Liver (tissue), 8 donors: ENCODE measurements at regions not wholly inside any gene's neighbourhood (a gene's known extent, or its start where the extent isn't known, plus 50 kb on each side); places are given as distances from the start of the nearest gene placed in this dataset.

Experiments used
- DNase-seq: peaks from one replicate; pipeline ENCODE4 v3.0.0-alpha.2; 2017; ENCODE audit warnings: low spot score
- H3K27ac ChIP-seq, 2 donors: one replicate each; pipeline ENCODE4 v1.7.0; 2013; ENCODE audit warnings: inconsistent platforms in 2 of 2, low read length in 2 of 2, control low read depth in 1 of 2, low read depth in 1 of 2, mild to moderate bottlenecking in 1 of 2
- H3K27me3 ChIP-seq, 4 donors: one replicate each; pipeline versions ENCODE4 v1.6.1 to v1.7.0; 2013; ENCODE audit warnings: low read length in 3 of 4, inconsistent platforms in 1 of 4, mild to moderate bottlenecking in 1 of 4, moderate library complexity in 1 of 4; ENCODE audit not compliant: control insufficient read depth in 4 of 4, insufficient read depth in 4 of 4
- H3K36me3 ChIP-seq, 4 donors: one replicate each; pipeline versions ENCODE4 v1.6.1 to v1.7.0; 2013; ENCODE audit warnings: low read length in 3 of 4, mild to moderate bottlenecking in 3 of 4, low read depth in 1 of 4, moderate library complexity in 1 of 4; ENCODE audit not compliant: control insufficient read depth in 4 of 4, insufficient read depth in 3 of 4
- H3K4me1 ChIP-seq, 4 donors: one replicate each; pipeline versions ENCODE4 v1.6.1 to v1.7.0; 2013; ENCODE audit warnings: low read length in 3 of 4, mild to moderate bottlenecking in 3 of 4, moderate library complexity in 1 of 4; ENCODE audit not compliant: control insufficient read depth in 4 of 4, insufficient read depth in 4 of 4
- H3K4me3 ChIP-seq, 3 donors: one replicate each; pipeline versions ENCODE4 v1.6.1 to v1.7.0; 2013; ENCODE audit warnings: low read length in 3 of 3, control low read depth in 1 of 3, low read depth in 1 of 3, mild to moderate bottlenecking in 1 of 3
- H3K9ac ChIP-seq, 2 donors: one replicate each; pipeline ENCODE4 v1.7.0; 2013; ENCODE audit warnings: low read length in 2 of 2, mild to moderate bottlenecking in 2 of 2, moderate library complexity in 2 of 2, control low read depth in 1 of 2, low read depth in 1 of 2
- H3K9me3 ChIP-seq, 4 donors: one replicate each; pipeline versions ENCODE4 v1.6.1 to v1.7.0; 2013; ENCODE audit warnings: low read length in 3 of 4; ENCODE audit not compliant: control insufficient read depth in 4 of 4
- EGR1 ChIP-seq, 2 donors: IDR thresholded peaks; 2 replicates each; pipeline ENCODE4 v1.6.1; 2016 to 2018; ENCODE audit warnings: antibody characterized with exemption in 2 of 2, low read depth in 2 of 2
- FOXA1 ChIP-seq: IDR thresholded peaks from 2 replicates; pipeline ENCODE4 v1.6.1; 2016; ENCODE audit warnings: antibody characterized with exemption
- GABPA ChIP-seq, 2 donors: IDR thresholded peaks in 1 of 2; conservative IDR thresholded peaks in 1 of 2; 2 replicates each; pipeline ENCODE4 v1.6.1; 2016; ENCODE audit warnings: antibody characterized with exemption in 2 of 2, mild to moderate bottlenecking in 1 of 2, moderate library complexity in 1 of 2
- HNF4A ChIP-seq, 2 donors: conservative IDR thresholded peaks; 2 replicates each; pipeline ENCODE4 v1.6.1; 2016; ENCODE audit warnings: antibody characterized with exemption in 2 of 2, mild to moderate bottlenecking in 2 of 2
- HNF4G ChIP-seq: IDR thresholded peaks from 2 replicates; pipeline ENCODE4 v1.6.1; 2016; ENCODE audit warnings: antibody characterized with exemption
- JUND ChIP-seq, 2 donors: IDR thresholded peaks; 2 replicates each; pipeline ENCODE4 v1.6.1; 2016; ENCODE audit warnings: antibody characterized with exemption in 2 of 2
- MAX ChIP-seq: IDR thresholded peaks from 2 replicates; pipeline ENCODE4 v1.6.1; 2016; ENCODE audit warnings: antibody characterized with exemption
- NR2F2 ChIP-seq: IDR thresholded peaks from 2 replicates; pipeline ENCODE4 v1.6.1; 2016; ENCODE audit warnings: antibody characterized with exemption
- RAD21 ChIP-seq, 2 donors: IDR thresholded peaks; 2 replicates each; pipeline ENCODE4 v1.6.1; 2016; ENCODE audit warnings: antibody characterized with exemption in 2 of 2, mild to moderate bottlenecking in 2 of 2
- RXRA ChIP-seq, 2 donors: IDR thresholded peaks; 2 replicates each; pipeline ENCODE4 v1.6.1; 2017 to 2018; ENCODE audit warnings: antibody characterized with exemption in 2 of 2, mild to moderate bottlenecking in 1 of 2
- SP1 ChIP-seq: IDR thresholded peaks from 2 replicates; pipeline ENCODE4 v1.6.1; 2018; ENCODE audit warnings: antibody characterized with exemption, mild to moderate bottlenecking
- TAF1 ChIP-seq: conservative IDR thresholded peaks from 2 replicates; pipeline ENCODE4 v1.6.1; 2016; ENCODE audit warnings: antibody characterized with exemption, mild to moderate bottlenecking
- YY1 ChIP-seq: IDR thresholded peaks from 2 replicates; pipeline ENCODE4 v1.6.1; 2016; ENCODE audit warnings: antibody characterized with exemption, mild to moderate bottlenecking
- ZBTB33 ChIP-seq: IDR thresholded peaks from 2 replicates; pipeline ENCODE4 v1.6.1; 2016; ENCODE audit warnings: antibody characterized with exemption
- WGBS: extraction: QIAGEN DNeasy Blood & Tissue Kit; methylation state at CpG from one replicate; pipeline ENCODE4 v1.1.7; 2013; 5-methylcytosine and 5-hydroxymethylcytosine counted together
- TF ChIP-seq, protein P1 (sequence below): IDR thresholded peaks from 2 replicates; pipeline ENCODE4 v1.6.1; 2016; ENCODE audit warnings: antibody characterized with exemption, mild to moderate bottlenecking
- TF ChIP-seq, protein P2 (sequence below): IDR thresholded peaks from 2 replicates; pipeline ENCODE4 v1.6.1; 2016; ENCODE audit warnings: antibody characterized with exemption
- TF ChIP-seq, protein P3 (sequence below): fragments of 150-350 bp; IDR thresholded peaks from 2 replicates; pipeline ENCODE4 v1.5.1; 2017; ENCODE audit warnings: improper control_type of control experiment, low read depth, low read length; ENCODE audit not compliant: missing input control
- donor health status: healthy.
- donor health status: healthy.
- donor health status: healthy.
- donor health status: healthy.
- donor health status: healthy.

DNA sequence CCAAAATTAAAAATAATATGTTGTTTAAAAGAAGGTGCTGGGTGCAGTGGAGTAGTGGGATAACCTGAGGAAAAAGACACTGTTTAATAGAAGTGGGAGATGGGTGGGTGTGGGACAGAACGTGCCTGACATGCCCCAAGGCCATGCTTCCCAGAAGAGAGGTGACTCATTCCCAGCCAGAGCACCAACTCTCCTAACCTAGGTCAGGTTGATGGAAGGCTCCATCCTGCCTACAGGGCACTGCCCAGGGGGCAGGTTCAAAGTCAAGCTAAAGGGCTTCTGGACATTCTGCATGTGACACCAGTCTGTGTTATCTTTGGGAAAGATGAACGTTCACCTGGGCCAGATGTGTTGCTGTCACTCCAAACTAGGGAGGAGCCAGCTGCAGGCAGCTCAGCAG, 453.1 kb downstream of the SOX6 start (continued):
- TF ChIP-seq, protein P1, sequence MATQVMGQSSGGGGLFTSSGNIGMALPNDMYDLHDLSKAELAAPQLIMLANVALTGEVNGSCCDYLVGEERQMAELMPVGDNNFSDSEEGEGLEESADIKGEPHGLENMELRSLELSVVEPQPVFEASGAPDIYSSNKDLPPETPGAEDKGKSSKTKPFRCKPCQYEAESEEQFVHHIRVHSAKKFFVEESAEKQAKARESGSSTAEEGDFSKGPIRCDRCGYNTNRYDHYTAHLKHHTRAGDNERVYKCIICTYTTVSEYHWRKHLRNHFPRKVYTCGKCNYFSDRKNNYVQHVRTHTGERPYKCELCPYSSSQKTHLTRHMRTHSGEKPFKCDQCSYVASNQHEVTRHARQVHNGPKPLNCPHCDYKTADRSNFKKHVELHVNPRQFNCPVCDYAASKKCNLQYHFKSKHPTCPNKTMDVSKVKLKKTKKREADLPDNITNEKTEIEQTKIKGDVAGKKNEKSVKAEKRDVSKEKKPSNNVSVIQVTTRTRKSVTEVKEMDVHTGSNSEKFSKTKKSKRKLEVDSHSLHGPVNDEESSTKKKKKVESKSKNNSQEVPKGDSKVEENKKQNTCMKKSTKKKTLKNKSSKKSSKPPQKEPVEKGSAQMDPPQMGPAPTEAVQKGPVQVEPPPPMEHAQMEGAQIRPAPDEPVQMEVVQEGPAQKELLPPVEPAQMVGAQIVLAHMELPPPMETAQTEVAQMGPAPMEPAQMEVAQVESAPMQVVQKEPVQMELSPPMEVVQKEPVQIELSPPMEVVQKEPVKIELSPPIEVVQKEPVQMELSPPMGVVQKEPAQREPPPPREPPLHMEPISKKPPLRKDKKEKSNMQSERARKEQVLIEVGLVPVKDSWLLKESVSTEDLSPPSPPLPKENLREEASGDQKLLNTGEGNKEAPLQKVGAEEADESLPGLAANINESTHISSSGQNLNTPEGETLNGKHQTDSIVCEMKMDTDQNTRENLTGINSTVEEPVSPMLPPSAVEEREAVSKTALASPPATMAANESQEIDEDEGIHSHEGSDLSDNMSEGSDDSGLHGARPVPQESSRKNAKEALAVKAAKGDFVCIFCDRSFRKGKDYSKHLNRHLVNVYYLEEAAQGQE = no peak
- TF ChIP-seq RAD21 (IDR thresholded peaks at IDR 0.05) = no peak
- TF ChIP-seq FOXA1 = no peak
- TF ChIP-seq, protein P2, sequence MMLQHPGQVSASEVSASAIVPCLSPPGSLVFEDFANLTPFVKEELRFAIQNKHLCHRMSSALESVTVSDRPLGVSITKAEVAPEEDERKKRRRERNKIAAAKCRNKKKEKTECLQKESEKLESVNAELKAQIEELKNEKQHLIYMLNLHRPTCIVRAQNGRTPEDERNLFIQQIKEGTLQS = no peak
- no peak for TF ChIP-seq MAX
- no peak for TF ChIP-seq JUND (IDR thresholded peaks at IDR 0.05)
- peak in 1 of 2 donors; percentile 58 for TF ChIP-seq RXRA (IDR thresholded peaks at IDR 0.05)

DNA sequence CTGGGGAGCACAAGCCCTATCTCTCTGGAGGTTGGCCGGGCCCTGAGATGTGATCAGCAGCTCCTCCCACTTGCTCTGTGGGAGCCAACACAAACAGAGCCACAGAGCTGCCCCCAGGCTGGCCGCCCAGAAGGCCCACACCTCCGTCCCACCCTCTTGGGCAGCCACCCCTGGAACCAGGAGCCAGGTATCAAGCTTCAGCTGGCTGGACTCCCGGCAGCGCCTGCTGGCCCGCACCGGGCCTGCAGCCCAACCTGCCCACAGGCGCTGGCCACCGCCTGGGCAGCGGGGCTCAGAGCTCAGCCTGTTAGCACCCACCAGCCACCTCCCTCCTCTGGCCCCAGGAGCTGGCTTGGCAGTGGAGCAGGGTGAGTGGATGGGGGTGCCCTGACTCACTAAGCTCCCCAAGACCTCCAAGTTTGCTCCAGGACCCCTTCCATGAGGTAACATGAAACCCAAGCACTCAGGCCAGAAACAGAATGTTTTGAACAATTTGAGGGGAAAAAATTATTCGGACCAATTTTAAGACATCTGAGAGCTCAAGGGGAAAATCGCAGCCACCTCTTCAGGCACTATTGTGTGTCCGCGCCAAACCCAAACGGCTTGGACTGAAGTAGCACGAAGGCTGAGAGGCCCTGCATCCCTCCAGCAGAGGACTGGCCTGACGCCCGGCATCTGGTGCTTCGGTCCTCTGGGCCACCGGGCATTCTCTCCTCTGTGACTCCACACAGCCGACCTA, 450.8 kb downstream of the SOX6 start:
- Histone ChIP-seq H3K27ac (no peak overlapping the region), H3K9ac (no peak overlapping the region), H3K4me3 (no peak overlapping the region), H3K36me3 (no peaks in the 10 kb centered on the region), H3K4me1 (no peaks in the 10 kb centered on the region), H3K27me3 (no peaks in the 10 kb centered on the region), H3K9me3 (no peaks in the 10 kb centered on the region)
- no peak for DNase-seq
- 89% methylated on average over 21 of the region's 21 CpGs for whole genome bisulfite sequencing
- TF ChIP-seq NR2F2 = no peak

GRCh38 chr11:15906481-15907035, 449.8 kb downstream of the SOX6 start:
- no peak for DNase-seq
- TF ChIP-seq YY1 (no peak), RXRA (IDR thresholded peaks at IDR 0.05) (no peak), HNF4A (conservative IDR thresholded peaks at IDR 0.05) (no peak), SP1 (no peak), JUND (IDR thresholded peaks at IDR 0.05) (no peak), ZBTB33 (no peak), EGR1 (IDR thresholded peaks at IDR 0.05; ENCODE audit: low read depth in 2 of 2) (no peak), RAD21 (IDR thresholded peaks at IDR 0.05) (no peak), GABPA (IDR thresholded peaks at IDR 0.05 in 1 of 2, conservative IDR thresholded peaks at IDR 0.05 in 1 of 2) (no peak), TAF1 (no peak), HNF4G (no peak), NR2F2 (no peak), MAX (no peak)
- TF ChIP-seq, protein P1 = no peak
- TF ChIP-seq, protein P3, sequence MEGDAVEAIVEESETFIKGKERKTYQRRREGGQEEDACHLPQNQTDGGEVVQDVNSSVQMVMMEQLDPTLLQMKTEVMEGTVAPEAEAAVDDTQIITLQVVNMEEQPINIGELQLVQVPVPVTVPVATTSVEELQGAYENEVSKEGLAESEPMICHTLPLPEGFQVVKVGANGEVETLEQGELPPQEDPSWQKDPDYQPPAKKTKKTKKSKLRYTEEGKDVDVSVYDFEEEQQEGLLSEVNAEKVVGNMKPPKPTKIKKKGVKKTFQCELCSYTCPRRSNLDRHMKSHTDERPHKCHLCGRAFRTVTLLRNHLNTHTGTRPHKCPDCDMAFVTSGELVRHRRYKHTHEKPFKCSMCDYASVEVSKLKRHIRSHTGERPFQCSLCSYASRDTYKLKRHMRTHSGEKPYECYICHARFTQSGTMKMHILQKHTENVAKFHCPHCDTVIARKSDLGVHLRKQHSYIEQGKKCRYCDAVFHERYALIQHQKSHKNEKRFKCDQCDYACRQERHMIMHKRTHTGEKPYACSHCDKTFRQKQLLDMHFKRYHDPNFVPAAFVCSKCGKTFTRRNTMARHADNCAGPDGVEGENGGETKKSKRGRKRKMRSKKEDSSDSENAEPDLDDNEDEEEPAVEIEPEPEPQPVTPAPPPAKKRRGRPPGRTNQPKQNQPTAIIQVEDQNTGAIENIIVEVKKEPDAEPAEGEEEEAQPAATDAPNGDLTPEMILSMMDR = no peak
- TF ChIP-seq, protein P2 = no peak

More at GRCh38 chr11:15906481-15907035, 449.8 kb downstream of the SOX6 start:
- no peak overlapping the region for H3K27ac ChIP-seq
- no peak overlapping the region for H3K9ac ChIP-seq
- WGBS = 88% methylated on average over 15 of the region's 15 CpGs
- no peaks in the 10 kb centered on the region for H3K9me3 ChIP-seq
- no peaks in the 10 kb centered on the region for H3K27me3 ChIP-seq
- H3K36me3 ChIP-seq = no peaks in the 10 kb centered on the region
- no peak overlapping the region for H3K4me3 ChIP-seq
- H3K4me1 ChIP-seq = no peaks in the 10 kb centered on the region
